HG02870 (cell line): ENCODE measurements at regions not wholly inside any gene's neighbourhood (a gene's known extent, or its start where the extent isn't known, plus 50 kb on each side); places are given as distances from the start of the nearest gene placed in this dataset.

Source experiments
- ATAC-seq: cut with Tn5 transposase; IDR thresholded peaks from one replicate; pipeline ENCODE4 v1.9.1; 2021; ENCODE audit warnings: mild to moderate bottlenecking, moderate library complexity; ENCODE audit not compliant: unreplicated experiment

DNA sequence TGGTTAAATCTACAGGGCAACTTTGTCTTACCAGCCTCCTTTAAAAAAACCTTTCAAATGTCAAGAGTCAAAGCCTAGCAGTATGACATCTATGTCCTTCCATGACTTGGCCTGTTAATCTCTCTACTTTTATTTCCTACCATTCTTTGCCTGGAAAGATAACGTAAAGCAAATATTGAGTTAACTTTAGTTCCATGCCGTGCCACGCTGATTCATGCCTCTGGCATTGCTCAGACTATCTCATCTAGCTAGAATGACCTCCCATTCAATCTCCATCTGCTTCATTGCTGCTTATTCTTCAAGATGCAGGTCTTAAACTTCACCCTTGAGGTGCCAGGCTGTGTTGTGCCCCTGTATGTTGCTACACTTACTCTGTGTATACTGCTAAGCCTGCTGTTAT lies 729.8 kb downstream of the EFNA5 start:
- ATAC-seq = no peak

DNA sequence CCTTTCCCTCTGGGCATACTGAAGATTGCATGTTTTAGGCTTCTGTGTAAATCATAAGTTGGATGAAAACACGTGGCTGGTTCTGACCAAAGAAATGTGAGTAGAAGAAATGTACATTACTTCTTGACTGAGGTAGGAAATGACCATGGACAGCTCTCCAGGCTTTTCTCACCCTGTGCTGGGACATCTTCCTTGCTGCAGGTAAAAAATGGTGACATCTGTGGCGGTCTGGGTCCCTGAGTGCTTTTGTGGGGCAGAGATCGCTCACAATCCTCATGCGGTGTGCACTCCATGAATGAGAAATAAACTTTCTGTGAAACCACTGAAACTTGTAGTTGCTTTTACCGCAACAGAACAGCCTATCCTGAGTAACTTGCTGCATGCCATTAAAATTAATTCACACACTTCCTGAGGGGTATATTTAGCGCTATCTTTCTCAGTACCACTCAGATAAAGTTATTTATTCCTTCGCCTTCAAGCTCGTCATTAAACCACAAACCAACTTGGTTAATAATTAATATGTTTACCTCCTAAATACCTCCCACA lies 730.4 kb downstream of the EFNA5 start:
- no peak for ATAC-seq

DNA sequence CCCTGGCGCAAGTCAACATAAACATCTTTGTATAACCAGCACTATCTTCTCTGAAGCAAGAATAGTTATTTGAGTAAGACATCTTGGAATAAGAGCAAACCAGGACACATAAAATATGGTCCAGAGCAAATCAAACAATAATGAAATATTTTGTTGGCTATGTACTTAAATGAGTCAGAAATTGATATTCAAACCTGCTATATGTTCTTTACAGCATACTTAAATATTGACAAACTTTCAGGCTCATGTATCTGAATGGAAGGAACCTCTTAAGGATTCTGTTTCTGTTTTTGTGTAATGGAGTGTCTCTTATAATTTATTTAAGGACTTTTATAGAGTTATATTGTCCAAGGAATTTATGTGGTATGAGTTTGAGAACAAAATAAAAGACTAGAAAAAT lies 747.3 kb downstream of the EFNA5 start:
- no peak for ATAC-seq

DNA sequence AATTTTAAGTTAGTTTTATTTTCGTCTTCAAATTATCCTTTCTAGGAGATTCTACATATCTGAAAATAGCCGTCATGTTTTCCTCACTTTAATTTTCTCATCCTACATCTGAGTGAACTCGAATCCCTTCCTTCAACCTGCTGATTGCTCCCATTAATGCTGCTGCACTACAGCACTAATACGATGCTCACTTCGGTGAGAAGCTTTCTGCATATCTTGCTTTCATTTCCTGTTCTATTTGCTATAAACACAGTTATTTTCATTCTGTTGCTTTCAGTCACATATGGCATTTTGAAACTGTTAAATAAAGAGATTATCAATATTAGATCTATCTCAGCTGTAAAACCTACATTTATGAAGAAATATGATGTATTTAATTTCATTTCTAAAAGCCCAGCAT lies 749.2 kb downstream of the EFNA5 start:
- no peak for ATAC-seq

DNA sequence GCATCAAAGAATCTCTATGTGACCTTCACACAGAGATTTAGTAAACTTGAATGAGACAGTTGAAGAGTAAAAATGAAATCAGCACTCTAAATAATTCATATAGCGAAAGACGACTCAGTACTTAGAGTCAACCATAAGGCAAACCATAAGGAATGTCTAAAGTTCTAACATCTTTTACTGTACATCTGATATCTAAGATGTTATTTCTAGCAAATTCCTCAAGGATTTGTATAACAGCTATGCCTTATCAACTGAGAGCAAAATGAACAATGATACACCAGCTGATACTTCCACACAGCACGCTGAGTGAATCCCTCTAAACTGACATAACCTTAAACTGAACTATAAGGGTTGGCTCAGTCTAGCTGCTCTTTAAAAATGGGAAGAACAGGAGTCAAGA lies 760.3 kb downstream of the EFNA5 start:
- ATAC-seq = no peak

- no peak for ATAC-seq
These were observed 761.0 kb downstream of the EFNA5 start for GRCh38 chr5:106909716-106910115.

GRCh38 chr5:106907979-106908378 lies 762.8 kb downstream of the EFNA5 start:
- ATAC-seq = no peak

DNA sequence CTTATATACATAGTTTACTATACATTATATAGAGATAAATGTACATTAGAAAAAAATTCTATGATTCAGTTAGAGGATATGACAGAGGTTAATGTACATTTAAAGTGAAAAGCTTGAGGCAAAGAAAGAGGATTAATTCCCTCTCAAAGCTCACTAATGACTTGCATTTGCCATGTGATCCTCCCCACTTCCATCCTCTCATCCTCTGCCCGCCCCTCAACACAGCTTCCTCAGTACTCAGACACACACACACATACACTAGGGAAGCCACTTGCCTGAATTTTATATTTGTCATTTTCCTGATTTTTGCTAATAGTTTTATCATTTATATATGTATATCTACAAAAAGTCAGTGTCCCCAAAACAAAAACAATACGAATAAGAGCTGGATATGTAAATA lies 764.5 kb downstream of the EFNA5 start:
- ATAC-seq = no peak

DNA sequence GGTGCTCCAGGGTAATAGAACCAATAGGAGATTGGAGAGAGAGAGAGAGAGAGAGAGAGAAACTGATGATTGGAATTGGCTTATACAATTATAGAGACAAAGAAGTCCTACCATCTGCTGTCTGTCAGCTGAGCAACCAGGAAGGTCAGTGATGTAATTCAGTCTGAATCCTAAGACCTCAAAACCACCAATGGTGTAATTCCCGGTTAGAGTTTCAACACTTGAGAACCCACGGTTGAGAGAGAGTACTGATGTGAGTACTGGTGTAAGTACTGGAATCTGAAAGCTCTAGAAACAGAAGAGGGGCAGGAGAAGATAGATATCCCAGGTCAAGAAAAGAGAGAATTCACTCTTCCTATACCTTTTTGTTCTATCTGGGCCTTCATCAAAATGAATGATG lies 775.8 kb downstream of the EFNA5 start:
- ATAC-seq = no peak

GRCh38 chr5:106882035-106882434 lies 788.7 kb downstream of the EFNA5 start:
- ATAC-seq = no peak

- no peak for ATAC-seq
These were observed 790.1 kb downstream of the EFNA5 start for GRCh38 chr5:106880656-106881055.

GRCh38 chr5:106877881-106878280 lies 792.9 kb downstream of the EFNA5 start:
- no peak for ATAC-seq

- ATAC-seq = no peak
These were observed 794.0 kb downstream of the EFNA5 start for GRCh38 chr5:106876665-106877194.

- no peak for ATAC-seq
These were observed 794.5 kb downstream of the EFNA5 start for GRCh38 chr5:106876298-106876622.

DNA sequence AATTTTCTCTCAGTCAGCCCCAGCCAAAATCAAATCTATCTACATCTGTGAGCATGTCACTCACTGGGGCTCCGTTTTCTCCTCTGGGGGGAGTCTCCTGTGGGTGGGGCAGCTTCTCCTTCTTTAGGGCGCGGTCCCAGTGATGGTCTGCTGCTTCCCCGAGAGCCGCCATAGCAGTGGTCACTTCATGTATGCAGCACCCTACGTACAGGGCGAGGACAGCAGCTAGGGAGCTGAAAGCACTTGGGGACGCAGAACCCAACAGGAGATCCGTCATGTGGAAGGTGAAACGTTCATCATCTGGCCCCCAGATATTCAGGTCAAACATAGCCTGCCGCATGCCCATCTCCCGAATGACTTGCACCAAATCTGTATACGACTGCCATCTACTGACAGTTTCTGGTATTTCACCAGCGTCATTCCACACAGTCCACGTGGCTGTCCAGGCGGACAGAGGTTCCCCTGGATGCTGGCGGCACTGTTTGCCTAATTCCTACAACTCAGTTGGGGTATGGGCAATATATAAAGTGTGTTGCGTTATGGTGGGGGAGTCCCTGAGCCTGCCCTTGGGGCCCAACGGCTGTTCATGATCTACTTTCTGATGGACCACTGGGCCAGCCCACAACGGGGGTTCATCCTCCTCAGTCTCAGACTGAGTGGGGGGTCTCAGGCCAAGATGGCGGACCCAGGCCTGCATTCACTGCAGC lies 795.0 kb downstream of the EFNA5 start:
- ATAC-seq = no peak

GRCh38 chr5:106874974-106875373 lies 795.8 kb downstream of the EFNA5 start:
- no peak for ATAC-seq

- no peak for ATAC-seq
These were observed 796.2 kb downstream of the EFNA5 start for GRCh38 chr5:106874531-106874930.

- no peak for ATAC-seq
These were observed 797.2 kb downstream of the EFNA5 start for GRCh38 chr5:106873568-106873967.

DNA sequence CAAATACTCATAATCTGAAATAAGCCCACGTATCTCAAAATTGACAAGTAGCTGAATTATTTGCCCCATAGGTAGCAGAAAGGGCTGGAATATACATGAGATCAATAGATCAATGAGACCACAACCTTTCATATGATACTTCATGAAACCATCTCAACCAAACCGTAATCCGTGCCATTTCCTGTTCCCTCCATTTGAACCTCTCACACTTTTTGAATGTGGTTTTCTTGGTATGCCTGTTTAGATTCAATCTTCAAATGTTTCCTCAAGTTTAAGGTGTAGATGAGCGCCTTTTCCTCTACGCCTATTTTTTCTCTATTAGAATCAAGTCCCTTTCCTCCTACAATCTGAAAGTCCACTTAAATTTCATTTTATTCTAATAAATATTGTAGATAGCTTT lies 805.5 kb downstream of the EFNA5 start:
- ATAC-seq = no peak

DNA sequence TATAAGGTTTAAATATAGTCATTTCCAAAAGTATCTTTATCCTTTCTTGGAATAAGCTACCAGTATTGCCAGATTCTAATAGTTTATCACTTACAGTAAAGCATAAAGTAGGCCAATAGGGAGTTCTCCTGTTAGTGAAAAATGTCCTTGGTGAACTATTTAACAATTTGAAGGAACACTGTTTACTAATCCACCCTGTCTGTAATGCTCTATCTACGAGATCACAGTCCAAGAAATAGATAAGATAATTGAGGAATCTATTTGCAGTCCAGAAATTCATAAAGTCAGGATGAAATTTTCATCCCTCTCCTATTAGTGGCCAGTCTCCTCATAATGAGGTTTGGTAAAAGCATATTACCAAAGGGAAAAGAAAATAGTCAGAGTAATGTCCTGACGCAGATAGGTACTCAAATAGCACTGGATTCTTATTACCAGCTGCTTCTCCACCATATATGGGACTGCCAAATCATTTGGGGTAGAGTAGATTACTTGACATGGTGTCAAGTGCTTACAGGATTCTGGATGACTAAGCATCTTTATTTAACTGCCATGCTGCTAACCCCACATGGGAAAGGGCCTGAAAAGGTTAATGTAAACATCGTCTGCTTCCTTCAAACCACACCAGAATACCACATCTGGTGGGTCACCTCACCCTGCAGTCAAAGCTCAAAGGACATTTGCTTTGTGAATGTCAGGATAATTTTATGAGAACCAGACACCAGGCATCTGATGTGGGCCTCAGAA lies 808.1 kb downstream of the EFNA5 start:
- no peak for ATAC-seq

DNA sequence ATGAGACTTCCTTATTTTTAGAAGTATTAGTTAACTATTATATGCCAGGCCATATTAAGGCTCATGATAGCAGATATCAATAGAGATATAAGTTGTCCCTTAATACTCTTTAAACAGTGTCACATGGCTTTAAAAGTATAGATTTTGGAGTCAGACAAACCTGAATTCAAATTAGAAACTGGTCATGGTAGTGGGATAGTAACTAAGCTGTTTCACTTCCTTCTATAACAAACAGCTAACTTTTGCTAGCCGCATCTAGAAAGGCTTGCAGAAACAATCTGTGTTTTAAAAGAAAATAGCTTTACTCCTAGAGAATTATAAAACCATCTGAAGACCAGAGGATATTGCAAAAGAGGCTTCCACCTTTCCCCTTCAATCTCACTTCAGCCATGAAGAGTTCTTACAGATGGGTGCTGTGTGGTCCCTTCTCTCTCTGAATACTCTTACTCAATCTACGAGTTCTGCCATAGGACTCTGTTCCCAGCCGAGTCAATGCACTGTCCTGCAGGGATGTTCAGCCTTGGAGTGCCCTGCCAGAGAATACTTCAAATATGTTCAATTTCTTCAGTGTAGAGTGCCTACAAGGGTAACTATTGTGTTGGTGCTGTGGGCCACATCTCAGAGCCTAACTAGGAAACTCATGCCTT lies 810.2 kb downstream of the EFNA5 start:
- ATAC-seq = no peak

GRCh38 chr5:106858616-106859015 lies 812.1 kb downstream of the EFNA5 start:
- no peak for ATAC-seq
